Erythroblast (primary cell): ENCODE measurements at regions not wholly inside any gene's neighbourhood (a gene's known extent, or its start where the extent isn't known, plus 50 kb on each side); places are given as distances from the start of the nearest gene placed in this dataset.

Source experiments
- GATA1 ChIP-seq: IDR thresholded peaks from 2 replicates; pipeline ENCODE4 v1.6.1; 2011; ENCODE audit warnings: low read depth, mild to moderate bottlenecking, control low read depth, low read length, moderate library complexity
- POLR2A ChIP-seq: IDR thresholded peaks from 2 replicates; pipeline ENCODE4 v1.6.1; 2011; ENCODE audit warnings: mild to moderate bottlenecking, low read length

DNA sequence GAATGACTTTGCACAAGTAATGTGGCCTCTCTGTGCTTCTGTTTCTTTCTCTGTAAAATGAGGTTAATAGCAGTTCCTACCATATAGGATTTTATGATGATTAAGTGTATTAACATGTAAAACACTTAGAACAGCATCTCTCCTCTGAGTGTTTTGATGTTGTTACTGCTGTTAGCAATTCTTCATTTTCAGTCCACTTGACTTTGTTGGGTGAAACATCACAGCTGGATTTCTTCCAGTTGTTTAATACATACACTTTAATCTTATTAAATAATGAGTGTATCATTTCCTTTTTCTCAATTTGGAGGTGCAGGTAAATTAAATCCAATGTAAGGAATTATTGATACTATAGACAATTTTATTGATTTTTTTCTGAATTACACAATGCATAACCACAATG is 113.6 kb downstream of the KDR start:
- TF ChIP-seq POLR2A (no peak), GATA1 (no peak)
